ENCODE measurements at regions not wholly inside any gene's neighbourhood (a gene's known extent, or its start where the extent isn't known, plus 50 kb on each side); places are given as distances from the start of the nearest gene placed in this dataset.

- no peak for DNase-seq (ENCODE audit: low read depth in 2 of 2)
Measured at GRCh38 chr13:74003374-74003773, 130.8 kb downstream of the KLF12 start.

- peak; percentile 13 to 18 for DNase-seq (ENCODE audit: low read depth in 2 of 2)
Measured at GRCh38 chr13:74000876-74001275, 133.3 kb downstream of the KLF12 start.

- no peak for DNase-seq (ENCODE audit: low read depth in 2 of 2)
Measured at GRCh38 chr13:73998631-73999030, 135.6 kb downstream of the KLF12 start.

- DNase-seq (ENCODE audit: low read depth in 2 of 2) = no peak
Measured at GRCh38 chr13:73997964-73998363, 136.2 kb downstream of the KLF12 start.

GRCh38 chr13:73996569-73996968 lies 137.6 kb downstream of the KLF12 start:
- no peak for DNase-seq (ENCODE audit: low read depth in 2 of 2)

- no peak for DNase-seq (ENCODE audit: low read depth in 2 of 2)
Measured at GRCh38 chr13:73995736-73996135, 138.5 kb downstream of the KLF12 start.

- DNase-seq (ENCODE audit: low read depth in 2 of 2) = no peak
Measured at GRCh38 chr13:73993661-73994060, 140.5 kb downstream of the KLF12 start.

- no peak for DNase-seq (ENCODE audit: low read depth in 2 of 2)
Measured at GRCh38 chr13:73991884-73992283, 142.3 kb downstream of the KLF12 start.

GRCh38 chr13:73991384-73991783 lies 142.8 kb downstream of the KLF12 start:
- no peak for DNase-seq (ENCODE audit: low read depth in 2 of 2)

GRCh38 chr13:73989244-73989843 lies 144.9 kb downstream of the KLF12 start:
- DNase-seq (ENCODE audit: low read depth in 2 of 2) = no peak

GRCh38 chr13:73988461-73988860 lies 145.7 kb downstream of the KLF12 start:
- DNase-seq (ENCODE audit: low read depth in 2 of 2) = no peak

GRCh38 chr13:73987618-73988017 lies 146.6 kb downstream of the KLF12 start:
- no peak for DNase-seq (ENCODE audit: low read depth in 2 of 2)

- no peak for DNase-seq (ENCODE audit: low read depth in 2 of 2)
Measured at GRCh38 chr13:73985783-73986182, 148.4 kb downstream of the KLF12 start.

GRCh38 chr13:73984949-73985691 lies 149.1 kb downstream of the KLF12 start:
- no peak for DNase-seq (ENCODE audit: low read depth in 2 of 2)

- no peak for DNase-seq (ENCODE audit: low read depth in 2 of 2)
Measured at GRCh38 chr13:73984201-73984600, 150.0 kb downstream of the KLF12 start.

GRCh38 chr13:73983109-73983508 lies 151.1 kb downstream of the KLF12 start:
- no peak for DNase-seq (ENCODE audit: low read depth in 2 of 2)

GRCh38 chr13:73981595-73981994 lies 152.6 kb downstream of the KLF12 start:
- no peak for DNase-seq (ENCODE audit: low read depth in 2 of 2)

GRCh38 chr13:73975767-73976166 lies 158.4 kb downstream of the KLF12 start:
- DNase-seq (ENCODE audit: low read depth in 2 of 2) = no peak

GRCh38 chr13:73974051-73974450 lies 160.2 kb downstream of the KLF12 start:
- DNase-seq (ENCODE audit: low read depth in 2 of 2) = no peak

- no peak for DNase-seq (ENCODE audit: low read depth in 2 of 2)
Measured at GRCh38 chr13:73973156-73973555, 161.0 kb downstream of the KLF12 start.

- DNase-seq (ENCODE audit: low read depth in 2 of 2) = no peak
Measured at GRCh38 chr13:73972545-73972944, 161.7 kb downstream of the KLF12 start.

- no peak for DNase-seq (ENCODE audit: low read depth in 2 of 2)
Measured at GRCh38 chr13:73971481-73971880, 162.7 kb downstream of the KLF12 start.

- DNase-seq (ENCODE audit: low read depth in 2 of 2) = no peak
Measured at GRCh38 chr13:73970421-73971055, 163.7 kb downstream of the KLF12 start.
